CD4-positive, alpha-beta T cell treated with Interleukin-4 for 4 hours (primary cell): ENCODE measurements at regions not wholly inside any gene's neighbourhood (a gene's known extent, or its start where the extent isn't known, plus 50 kb on each side); places are given as distances from the start of the nearest gene placed in this dataset.
A peak's percentile ranks its signal among the peaks of the same experiment; 100 is the strongest.
"Not testable (repeated sequence)": the region's sequence is repeated elsewhere in the genome, so short reads cannot be mapped to it uniquely, and the experiment has no call there.

Experiments
- DNase-seq: peaks from one replicate; pipeline ENCODE4 v3.0.0-alpha.2; 2020

GRCh38 chr7:80346704-80347103, 165.2 kb downstream of the GNAT3 start:
- DNase-seq: no peak

- DNase-seq: no peak
Observed at GRCh38 chr7:80335511-80336231, 176.2 kb downstream of the GNAT3 start.

- no peak for DNase-seq
Observed at GRCh38 chr7:80334908-80335307, 177.0 kb downstream of the GNAT3 start.

GRCh38 chr7:80334196-80334595, 177.7 kb downstream of the GNAT3 start:
- DNase-seq: no peak

- DNase-seq: no peak
Observed at GRCh38 chr7:80333040-80333439, 178.8 kb downstream of the GNAT3 start.

- no peak for DNase-seq
Observed at GRCh38 chr7:80330434-80330833, 181.4 kb downstream of the GNAT3 start.

- DNase-seq: no peak
Observed at GRCh38 chr7:80324032-80324431, 187.8 kb downstream of the GNAT3 start.

- DNase-seq: no peak
Observed at GRCh38 chr7:80319461-80319860, 184.8 kb downstream of the GNAI1 start.

GRCh38 chr7:80318081-80318480, 183.4 kb downstream of the GNAI1 start:
- DNase-seq: no peak

GRCh38 chr7:80316811-80317210, 182.2 kb downstream of the GNAI1 start:
- no peak for DNase-seq

- no peak for DNase-seq
Observed at GRCh38 chr7:80313716-80314115, 179.1 kb downstream of the GNAI1 start.

- no peak for DNase-seq
Observed at GRCh38 chr7:80313067-80313626, 178.5 kb downstream of the GNAI1 start.

- DNase-seq: peak; percentile 5
Observed at GRCh38 chr7:80312139-80312661, 177.6 kb downstream of the GNAI1 start.

GRCh38 chr7:80311313-80311712, 176.7 kb downstream of the GNAI1 start:
- no peak for DNase-seq

GRCh38 chr7:80309971-80310549, 175.4 kb downstream of the GNAI1 start:
- no peak for DNase-seq

GRCh38 chr7:80309377-80309776, 174.7 kb downstream of the GNAI1 start:
- DNase-seq: no peak

GRCh38 chr7:80307227-80307856, 172.7 kb downstream of the GNAI1 start:
- no peak for DNase-seq

- DNase-seq: no peak
Observed at GRCh38 chr7:80303315-80303714, 168.7 kb downstream of the GNAI1 start.

GRCh38 chr7:80302636-80303035, 168.0 kb downstream of the GNAI1 start:
- no peak for DNase-seq

GRCh38 chr7:80302078-80302477, 167.4 kb downstream of the GNAI1 start:
- DNase-seq: no peak

GRCh38 chr7:80298201-80298600, 163.6 kb downstream of the GNAI1 start:
- no peak for DNase-seq

- no peak for DNase-seq
Observed at GRCh38 chr7:80294346-80294745, 159.7 kb downstream of the GNAI1 start.

GRCh38 chr7:80292634-80293033, 158.0 kb downstream of the GNAI1 start:
- DNase-seq: not testable (repeated sequence)
